ENCODE measurements at regions not wholly inside any gene's neighbourhood (a gene's known extent, or its start where the extent isn't known, plus 50 kb on each side); places are given as distances from the start of the nearest gene placed in this dataset.

DNA sequence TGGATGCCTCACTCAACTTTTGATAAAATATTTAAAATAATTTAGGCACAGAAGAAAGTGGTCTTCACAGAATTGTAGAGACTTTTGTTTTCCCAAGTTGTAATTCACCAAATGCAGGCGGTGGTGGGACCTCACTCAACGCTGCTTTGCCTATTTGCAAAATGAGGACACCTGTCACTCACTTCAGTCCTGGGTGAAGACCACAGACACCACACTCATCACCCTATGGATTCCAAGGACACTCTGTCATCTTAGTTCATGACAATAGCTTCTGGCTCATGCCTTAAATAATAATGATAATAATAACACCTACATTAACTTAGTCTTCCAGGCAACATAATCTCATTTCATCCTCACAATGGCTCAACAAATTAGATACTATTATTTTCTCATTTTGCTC lies 234.4 kb downstream of the RNF152 start:
- TF ChIP-seq, protein P1, sequence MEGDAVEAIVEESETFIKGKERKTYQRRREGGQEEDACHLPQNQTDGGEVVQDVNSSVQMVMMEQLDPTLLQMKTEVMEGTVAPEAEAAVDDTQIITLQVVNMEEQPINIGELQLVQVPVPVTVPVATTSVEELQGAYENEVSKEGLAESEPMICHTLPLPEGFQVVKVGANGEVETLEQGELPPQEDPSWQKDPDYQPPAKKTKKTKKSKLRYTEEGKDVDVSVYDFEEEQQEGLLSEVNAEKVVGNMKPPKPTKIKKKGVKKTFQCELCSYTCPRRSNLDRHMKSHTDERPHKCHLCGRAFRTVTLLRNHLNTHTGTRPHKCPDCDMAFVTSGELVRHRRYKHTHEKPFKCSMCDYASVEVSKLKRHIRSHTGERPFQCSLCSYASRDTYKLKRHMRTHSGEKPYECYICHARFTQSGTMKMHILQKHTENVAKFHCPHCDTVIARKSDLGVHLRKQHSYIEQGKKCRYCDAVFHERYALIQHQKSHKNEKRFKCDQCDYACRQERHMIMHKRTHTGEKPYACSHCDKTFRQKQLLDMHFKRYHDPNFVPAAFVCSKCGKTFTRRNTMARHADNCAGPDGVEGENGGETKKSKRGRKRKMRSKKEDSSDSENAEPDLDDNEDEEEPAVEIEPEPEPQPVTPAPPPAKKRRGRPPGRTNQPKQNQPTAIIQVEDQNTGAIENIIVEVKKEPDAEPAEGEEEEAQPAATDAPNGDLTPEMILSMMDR (optimal IDR thresholded peaks at IDR 0.05 in 1 of 3, IDR thresholded peaks at IDR 0.05 in 1 of 3, conservative IDR thresholded peaks at IDR 0.05 in 1 of 3; ENCODE audit: extremely low read depth in 1 of 3, insufficient read depth in 2 of 3, low read length in 3 of 3), result no peak
- TF ChIP-seq EZH2 (IDR thresholded peaks at IDR 0.05; ENCODE audit: low read length), result no peak
- no peak overlapping the region for H3K4me2 ChIP-seq (ENCODE audit: control insufficient read depth, extremely low read depth, insufficient read depth, low read depth, low read length)
- no peaks in the 10 kb centered on the region for H3K27me3 ChIP-seq (ENCODE audit: control insufficient read depth, extremely low read depth, insufficient read depth, low read length)
- DNase-seq (ENCODE audit: low read depth, low spot score) (no peak), FAIRE-seq (no peak)
- H3K36me3 ChIP-seq (ENCODE audit: control insufficient read depth in 2 of 2, extremely low read depth in 1 of 2, insufficient read depth in 2 of 2, low read length in 2 of 2), result no peaks in the 10 kb centered on the region
- H4K20me1 ChIP-seq (ENCODE audit: control insufficient read depth, extremely low read depth, insufficient read depth, low read length), result no peaks in the 10 kb centered on the region
- no peaks in the 10 kb centered on the region for H3K4me1 ChIP-seq (ENCODE audit: control insufficient read depth, extremely low read depth, insufficient read depth, low read length)
- H3K9me1 ChIP-seq (ENCODE audit: control insufficient read depth, extremely low read depth, insufficient read depth, low read length), result no peaks in the 10 kb centered on the region
- no peak overlapping the region for H2AFZ ChIP-seq (ENCODE audit: control insufficient read depth, low read length)
- H3K79me2 ChIP-seq (ENCODE audit: control insufficient read depth, insufficient read depth, low read length), result no peaks in the 10 kb centered on the region
- no peak overlapping the region for H3K4me3 ChIP-seq (ENCODE audit: control insufficient read depth in 2 of 3, extremely low read depth in 1 of 3, insufficient read depth in 2 of 3, low read depth in 1 of 3, low read length in 3 of 3)
- no peak overlapping the region for H3K27ac ChIP-seq (ENCODE audit: control insufficient read depth, insufficient read depth, low read length)
- dilution Hi-C loops (cut with MboI; ENCODE audit: extremely low pct_ligation_motif_present, low sequenced_read_pairs), result no loop called here
- H3K9ac ChIP-seq (ENCODE audit: control insufficient read depth, extremely low read depth, insufficient read depth, low read length), result no peak overlapping the region
- H3K9me3 ChIP-seq (ENCODE audit: control insufficient read depth, low read depth, low read length), result no peaks in the 10 kb centered on the region

DNA sequence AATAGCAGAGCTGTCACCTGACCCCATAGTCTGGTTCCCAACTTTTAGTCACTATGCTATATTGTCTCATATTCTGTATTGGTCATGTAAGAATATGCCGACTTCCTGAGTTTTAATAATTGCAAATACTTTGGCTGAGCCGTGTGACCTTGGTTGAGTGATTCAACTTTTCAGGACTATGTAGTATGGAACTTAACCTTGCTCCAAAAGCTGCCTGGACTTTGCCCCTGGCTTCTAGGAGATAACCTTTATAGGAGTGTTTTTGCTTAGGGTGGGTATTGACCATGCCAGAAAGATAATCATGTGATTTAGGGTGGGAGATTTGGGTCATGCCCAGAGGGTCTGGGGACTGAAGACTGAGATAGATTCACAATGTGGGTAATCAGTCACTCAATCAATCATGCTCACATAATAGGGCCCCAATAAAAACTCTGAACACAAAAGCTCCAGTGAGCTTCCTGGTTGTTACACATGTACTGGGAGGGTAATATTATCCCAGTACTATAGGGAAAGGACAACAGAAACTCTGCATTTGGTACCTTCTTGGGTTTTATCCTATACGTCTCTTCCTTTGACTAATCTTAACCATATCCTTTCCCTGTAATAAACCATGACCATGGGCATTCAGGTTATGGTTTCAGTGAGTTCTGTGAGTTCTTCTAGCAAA lies 235.6 kb downstream of the RNF152 start:
- TF ChIP-seq EZH2 (IDR thresholded peaks at IDR 0.05; ENCODE audit: low read length), result no peak
- TF ChIP-seq, protein P1 (optimal IDR thresholded peaks at IDR 0.05 in 1 of 3, IDR thresholded peaks at IDR 0.05 in 1 of 3, conservative IDR thresholded peaks at IDR 0.05 in 1 of 3; ENCODE audit: extremely low read depth in 1 of 3, insufficient read depth in 2 of 3, low read length in 3 of 3), result no peak
- no peak overlapping the region for H3K9ac ChIP-seq (ENCODE audit: control insufficient read depth, extremely low read depth, insufficient read depth, low read length)
- H3K27ac ChIP-seq (ENCODE audit: control insufficient read depth, insufficient read depth, low read length), result no peak overlapping the region
- H4K20me1 ChIP-seq (ENCODE audit: control insufficient read depth, extremely low read depth, insufficient read depth, low read length), result no peaks in the 10 kb centered on the region
- H3K4me2 ChIP-seq (ENCODE audit: control insufficient read depth, extremely low read depth, insufficient read depth, low read depth, low read length), result no peak overlapping the region
- H3K79me2 ChIP-seq (ENCODE audit: control insufficient read depth, insufficient read depth, low read length), result no peaks in the 10 kb centered on the region
- H3K27me3 ChIP-seq (ENCODE audit: control insufficient read depth, extremely low read depth, insufficient read depth, low read length), result no peaks in the 10 kb centered on the region
- FAIRE-seq (no peak), DNase-seq (ENCODE audit: low read depth, low spot score) (no peak)
- H3K36me3 ChIP-seq (ENCODE audit: control insufficient read depth in 2 of 2, extremely low read depth in 1 of 2, insufficient read depth in 2 of 2, low read length in 2 of 2), result no peaks in the 10 kb centered on the region
- H2AFZ ChIP-seq (ENCODE audit: control insufficient read depth, low read length), result no peak overlapping the region
- no peaks in the 10 kb centered on the region for H3K9me3 ChIP-seq (ENCODE audit: control insufficient read depth, low read depth, low read length)
- no peaks in the 10 kb centered on the region for H3K4me1 ChIP-seq (ENCODE audit: control insufficient read depth, extremely low read depth, insufficient read depth, low read length)
- dilution Hi-C loops (cut with MboI; ENCODE audit: extremely low pct_ligation_motif_present, low sequenced_read_pairs), result no loop called here
- H3K9me1 ChIP-seq (ENCODE audit: control insufficient read depth, extremely low read depth, insufficient read depth, low read length), result no peaks in the 10 kb centered on the region
- no peak overlapping the region for H3K4me3 ChIP-seq (ENCODE audit: control insufficient read depth in 2 of 3, extremely low read depth in 1 of 3, insufficient read depth in 2 of 3, low read depth in 1 of 3, low read length in 3 of 3)

All from keratinocyte (primary cell).